WTC11 (cell line): ENCODE measurements at regions not wholly inside any gene's neighbourhood (a gene's known extent, or its start where the extent isn't known, plus 50 kb on each side); places are given as distances from the start of the nearest gene placed in this dataset.

Experiments
- ATAC-seq: fragments of 200-7000 bp; cut with Tn5 transposase; 2 replicates; pipeline ENCODE4 v1.10.0; 2021; ENCODE audit warnings: mild to moderate bottlenecking, moderate library complexity
- CTCF ChIA-PET: fragments of 300-600 bp; sonication (Branson Sonifier 250); formaldehyde crosslinking; loops from one replicate; lab custom pipeline; 2021; ENCODE audit warnings: antibody characterized with exemption; lab: Charles Lee
- POLR2A ChIA-PET: fragments of 350-600 bp; sonication (Branson Sonifier 250); formaldehyde crosslinking; loops from one replicate; lab custom pipeline; 2021; ENCODE audit warnings: antibody characterized with exemption; lab: Charles Lee
- DNase-seq: peaks from one replicate; pipeline ENCODE4 v3.0.0; 2021; ENCODE audit warnings: low spot score
- H3K27ac Mint-ChIP-seq: 2 replicates; pipeline ENCODE4 v1.8.0; 2021; ENCODE audit warnings: mixed read lengths
- H3K27me3 Mint-ChIP-seq: 2 replicates; pipeline ENCODE4 v1.8.0; 2021; ENCODE audit warnings: low read depth, mild to moderate bottlenecking, moderate library complexity, mixed read lengths
- H3K36me3 Mint-ChIP-seq: 2 replicates; pipeline ENCODE4 v1.8.0; 2021; ENCODE audit warnings: mixed read lengths
- H3K4me1 Mint-ChIP-seq: 2 replicates; pipeline ENCODE4 v1.8.0; 2022; ENCODE audit warnings: mixed read lengths
- H3K4me3 Mint-ChIP-seq: 2 replicates; pipeline ENCODE4 v1.8.0; 2021; ENCODE audit warnings: mild to moderate bottlenecking, moderate library complexity, mixed read lengths
- H3K9me3 Mint-ChIP-seq: 2 replicates; pipeline ENCODE4 v1.8.0; 2021; ENCODE audit warnings: mixed read lengths
- EMX1 ChIP-seq: fragments of 250-450 bp; sonication (Bioruptor Pico); IDR thresholded peaks from 2 replicates; pipeline ENCODE4 v1.8.0; 2021; ENCODE audit warnings: mild to moderate bottlenecking
- ETV6 ChIP-seq: sonication (generic); formaldehyde crosslinking; IDR thresholded peaks from 2 replicates; pipeline ENCODE4 v1.8.1; 2022; ENCODE audit warnings: mild to moderate bottlenecking, missing genetic modification reagents
- FOXP1 ChIP-seq: sonication (generic); formaldehyde crosslinking; IDR thresholded peaks from 2 replicates; pipeline ENCODE4 v1.8.0; 2022; ENCODE audit warnings: missing genetic modification reagents, mild to moderate bottlenecking, moderate library complexity, borderline replicate concordance
- NR3C1 ChIP-seq: sonication (generic); formaldehyde crosslinking; conservative IDR thresholded peaks from 2 replicates; pipeline ENCODE4 v1.8.1; 2023; ENCODE audit warnings: low read depth, mild to moderate bottlenecking, missing genetic modification reagents
- RELA ChIP-seq: sonication (generic); formaldehyde crosslinking; IDR thresholded peaks from 2 replicates; pipeline ENCODE4 v1.8.1; 2022; ENCODE audit warnings: missing genetic modification reagents, mild to moderate bottlenecking, borderline replicate concordance
- RORB ChIP-seq: fragments of 250-450 bp; sonication (Bioruptor Pico); IDR thresholded peaks from 2 replicates; pipeline ENCODE4 v1.9.0; 2021; ENCODE audit warnings: mild to moderate bottlenecking
- ZNF121 ChIP-seq: sonication (generic); formaldehyde crosslinking; IDR thresholded peaks from 2 replicates; pipeline ENCODE4 v1.8.0; 2023; ENCODE audit warnings: missing genetic modification reagents
- ZNF138 ChIP-seq: sonication (generic); formaldehyde crosslinking; conservative IDR thresholded peaks from 2 replicates; pipeline ENCODE4 v1.8.1; 2022; ENCODE audit warnings: mild to moderate bottlenecking, moderate library complexity, missing genetic modification reagents
- TF ChIP-seq, protein P1 (sequence below): sonication (generic); formaldehyde crosslinking; IDR thresholded peaks from 2 replicates; pipeline ENCODE4 v1.8.0; 2022; ENCODE audit warnings: mild to moderate bottlenecking, missing genetic modification reagents
- TF ChIP-seq, protein P2 (sequence below): sonication (generic); formaldehyde crosslinking; IDR thresholded peaks from 2 replicates; pipeline ENCODE4 v1.8.1; 2022; ENCODE audit warnings: mild to moderate bottlenecking, missing genetic modification reagents, moderate library complexity, borderline replicate concordance
- TF ChIP-seq, protein P3 (sequence below): fragments of 250-450 bp; sonication (Bioruptor Pico); IDR thresholded peaks from 2 replicates; pipeline ENCODE4 v1.8.0; 2021; ENCODE audit warnings: mild to moderate bottlenecking
- TF ChIP-seq, protein P4 (sequence below): fragments of 250-450 bp; sonication (Bioruptor Pico); IDR thresholded peaks from 2 replicates; pipeline ENCODE4 v1.9.0; 2021; ENCODE audit warnings: mild to moderate bottlenecking
- TF ChIP-seq, protein P5 (sequence below): sonication (generic); formaldehyde crosslinking; IDR thresholded peaks from 2 replicates; pipeline ENCODE4 v1.8.0; 2022; ENCODE audit warnings: mild to moderate bottlenecking, missing genetic modification reagents
- TF ChIP-seq, protein P6 (sequence below): sonication (generic); formaldehyde crosslinking; IDR thresholded peaks from 2 replicates; pipeline ENCODE4 v1.8.0; 2023; ENCODE audit warnings: missing genetic modification reagents, mild to moderate bottlenecking, borderline replicate concordance

DNA sequence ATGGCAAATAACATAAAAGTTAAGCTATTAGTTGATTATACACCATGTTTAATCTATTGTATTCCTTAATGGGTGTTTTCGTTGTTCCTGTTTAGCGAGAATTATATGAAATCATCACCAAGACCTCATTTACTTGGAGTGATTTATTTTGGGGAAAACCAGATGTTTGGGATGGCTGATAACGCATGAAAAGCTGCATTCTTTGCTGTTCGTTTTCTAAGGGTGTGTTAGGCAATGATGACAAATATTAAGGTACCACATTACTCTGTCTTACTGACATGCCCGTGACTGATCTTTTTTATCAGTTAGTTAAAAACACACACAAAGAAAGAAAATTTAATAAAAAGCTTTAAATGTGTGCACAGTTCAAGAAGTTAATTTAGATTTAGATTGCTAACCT, 176.4 kb downstream of the ZFP64 start:
- Mint-ChIP-seq H3K36me3 (no peaks in the 10 kb centered on the region; the same call in 1 of the 2 replicates), H3K27me3 (no peaks in the 10 kb centered on the region), H3K27ac (no peak overlapping the region), H3K9me3 (peaks cover 15% of the 10 kb centered on the region; the same call in 1 of the 2 replicates), H3K4me1 (peaks cover 13% of the 10 kb centered on the region), H3K4me3 (no peak overlapping the region)
- TF ChIP-seq, protein P1, sequence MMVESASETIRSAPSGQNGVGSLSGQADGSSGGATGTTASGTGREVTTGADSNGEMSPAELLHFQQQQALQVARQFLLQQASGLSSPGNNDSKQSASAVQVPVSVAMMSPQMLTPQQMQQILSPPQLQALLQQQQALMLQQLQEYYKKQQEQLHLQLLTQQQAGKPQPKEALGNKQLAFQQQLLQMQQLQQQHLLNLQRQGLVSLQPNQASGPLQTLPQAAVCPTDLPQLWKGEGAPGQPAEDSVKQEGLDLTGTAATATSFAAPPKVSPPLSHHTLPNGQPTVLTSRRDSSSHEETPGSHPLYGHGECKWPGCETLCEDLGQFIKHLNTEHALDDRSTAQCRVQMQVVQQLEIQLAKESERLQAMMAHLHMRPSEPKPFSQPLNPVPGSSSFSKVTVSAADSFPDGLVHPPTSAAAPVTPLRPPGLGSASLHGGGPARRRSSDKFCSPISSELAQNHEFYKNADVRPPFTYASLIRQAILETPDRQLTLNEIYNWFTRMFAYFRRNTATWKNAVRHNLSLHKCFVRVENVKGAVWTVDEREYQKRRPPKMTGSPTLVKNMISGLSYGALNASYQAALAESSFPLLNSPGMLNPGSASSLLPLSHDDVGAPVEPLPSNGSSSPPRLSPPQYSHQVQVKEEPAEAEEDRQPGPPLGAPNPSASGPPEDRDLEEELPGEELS (CRISPR knock-in tag), result no peak
- TF ChIP-seq, protein P2, sequence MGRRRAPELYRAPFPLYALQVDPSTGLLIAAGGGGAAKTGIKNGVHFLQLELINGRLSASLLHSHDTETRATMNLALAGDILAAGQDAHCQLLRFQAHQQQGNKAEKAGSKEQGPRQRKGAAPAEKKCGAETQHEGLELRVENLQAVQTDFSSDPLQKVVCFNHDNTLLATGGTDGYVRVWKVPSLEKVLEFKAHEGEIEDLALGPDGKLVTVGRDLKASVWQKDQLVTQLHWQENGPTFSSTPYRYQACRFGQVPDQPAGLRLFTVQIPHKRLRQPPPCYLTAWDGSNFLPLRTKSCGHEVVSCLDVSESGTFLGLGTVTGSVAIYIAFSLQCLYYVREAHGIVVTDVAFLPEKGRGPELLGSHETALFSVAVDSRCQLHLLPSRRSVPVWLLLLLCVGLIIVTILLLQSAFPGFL (CRISPR knock-in tag), result no peak
- TF ChIP-seq, protein P3, sequence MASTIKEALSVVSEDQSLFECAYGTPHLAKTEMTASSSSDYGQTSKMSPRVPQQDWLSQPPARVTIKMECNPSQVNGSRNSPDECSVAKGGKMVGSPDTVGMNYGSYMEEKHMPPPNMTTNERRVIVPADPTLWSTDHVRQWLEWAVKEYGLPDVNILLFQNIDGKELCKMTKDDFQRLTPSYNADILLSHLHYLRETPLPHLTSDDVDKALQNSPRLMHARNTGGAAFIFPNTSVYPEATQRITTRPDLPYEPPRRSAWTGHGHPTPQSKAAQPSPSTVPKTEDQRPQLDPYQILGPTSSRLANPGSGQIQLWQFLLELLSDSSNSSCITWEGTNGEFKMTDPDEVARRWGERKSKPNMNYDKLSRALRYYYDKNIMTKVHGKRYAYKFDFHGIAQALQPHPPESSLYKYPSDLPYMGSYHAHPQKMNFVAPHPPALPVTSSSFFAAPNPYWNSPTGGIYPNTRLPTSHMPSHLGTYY (CRISPR knock-in tag), result no peak
- TF ChIP-seq, protein P4, sequence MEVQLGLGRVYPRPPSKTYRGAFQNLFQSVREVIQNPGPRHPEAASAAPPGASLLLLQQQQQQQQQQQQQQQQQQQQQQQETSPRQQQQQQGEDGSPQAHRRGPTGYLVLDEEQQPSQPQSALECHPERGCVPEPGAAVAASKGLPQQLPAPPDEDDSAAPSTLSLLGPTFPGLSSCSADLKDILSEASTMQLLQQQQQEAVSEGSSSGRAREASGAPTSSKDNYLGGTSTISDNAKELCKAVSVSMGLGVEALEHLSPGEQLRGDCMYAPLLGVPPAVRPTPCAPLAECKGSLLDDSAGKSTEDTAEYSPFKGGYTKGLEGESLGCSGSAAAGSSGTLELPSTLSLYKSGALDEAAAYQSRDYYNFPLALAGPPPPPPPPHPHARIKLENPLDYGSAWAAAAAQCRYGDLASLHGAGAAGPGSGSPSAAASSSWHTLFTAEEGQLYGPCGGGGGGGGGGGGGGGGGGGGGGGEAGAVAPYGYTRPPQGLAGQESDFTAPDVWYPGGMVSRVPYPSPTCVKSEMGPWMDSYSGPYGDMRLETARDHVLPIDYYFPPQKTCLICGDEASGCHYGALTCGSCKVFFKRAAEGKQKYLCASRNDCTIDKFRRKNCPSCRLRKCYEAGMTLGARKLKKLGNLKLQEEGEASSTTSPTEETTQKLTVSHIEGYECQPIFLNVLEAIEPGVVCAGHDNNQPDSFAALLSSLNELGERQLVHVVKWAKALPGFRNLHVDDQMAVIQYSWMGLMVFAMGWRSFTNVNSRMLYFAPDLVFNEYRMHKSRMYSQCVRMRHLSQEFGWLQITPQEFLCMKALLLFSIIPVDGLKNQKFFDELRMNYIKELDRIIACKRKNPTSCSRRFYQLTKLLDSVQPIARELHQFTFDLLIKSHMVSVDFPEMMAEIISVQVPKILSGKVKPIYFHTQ (CRISPR knock-in tag), result no peak
- TF ChIP-seq FOXP1 (CRISPR knock-in tag), result no peak
- TF ChIP-seq EMX1, result no peak
- no peak for TF ChIP-seq ZNF121 (CRISPR knock-in tag)
- TF ChIP-seq NR3C1 (CRISPR knock-in tag), result no peak
- no peak for TF ChIP-seq RORB (CRISPR knock-in tag)
- no peak for TF ChIP-seq RELA (CRISPR knock-in tag)
- no peak for TF ChIP-seq ZNF138 (CRISPR knock-in tag)
- TF ChIP-seq ETV6 (CRISPR knock-in tag), result no peak
- DNase-seq, result no peak
- POLR2A ChIA-PET, result no interaction called here
- CTCF ChIA-PET, result interaction anchor here (0.6 to 2.9 kb wide), 2 partner anchors 14 to 215 kb away, joined by 4 to 8 read pairs; no protein-coding TSS in a partner anchor
- ATAC-seq, result no peak

DNA sequence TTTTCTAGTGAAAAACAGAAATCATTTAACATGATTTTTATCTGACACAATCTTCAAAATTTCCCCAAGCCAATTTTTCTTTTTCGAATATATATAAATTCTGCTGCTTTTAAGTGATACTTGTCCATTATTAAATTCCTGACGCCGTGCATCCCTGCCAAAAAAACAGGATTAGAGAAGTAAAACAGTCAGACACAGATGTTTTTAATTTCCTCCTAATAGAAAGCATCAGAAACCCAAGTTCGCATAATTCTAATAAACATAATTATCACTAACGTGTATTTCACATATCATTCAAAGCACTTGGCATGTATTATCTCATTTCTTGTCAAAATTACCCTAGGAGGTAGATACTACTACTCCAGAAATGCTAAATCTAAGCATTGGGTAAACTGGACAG, 179.5 kb downstream of the ZFP64 start:
- Mint-ChIP-seq H3K27me3 (no peaks in the 10 kb centered on the region), H3K27ac (no peak overlapping the region), H3K9me3 (peaks cover 15% of the 10 kb centered on the region; the same call in 1 of the 2 replicates), H3K36me3 (no peaks in the 10 kb centered on the region; the same call in 1 of the 2 replicates), H3K4me1 (peaks cover 13% of the 10 kb centered on the region), H3K4me3 (no peak overlapping the region)
- CTCF ChIA-PET, result interaction anchor here (1.7 kb wide), 1 partner anchor 36 kb away, joined by 5 read pairs; no protein-coding TSS in a partner anchor
- DNase-seq, result no peak
- TF ChIP-seq, protein P5, sequence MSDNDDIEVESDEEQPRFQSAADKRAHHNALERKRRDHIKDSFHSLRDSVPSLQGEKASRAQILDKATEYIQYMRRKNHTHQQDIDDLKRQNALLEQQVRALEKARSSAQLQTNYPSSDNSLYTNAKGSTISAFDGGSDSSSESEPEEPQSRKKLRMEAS (CRISPR knock-in tag), result no peak
- TF ChIP-seq, protein P6, sequence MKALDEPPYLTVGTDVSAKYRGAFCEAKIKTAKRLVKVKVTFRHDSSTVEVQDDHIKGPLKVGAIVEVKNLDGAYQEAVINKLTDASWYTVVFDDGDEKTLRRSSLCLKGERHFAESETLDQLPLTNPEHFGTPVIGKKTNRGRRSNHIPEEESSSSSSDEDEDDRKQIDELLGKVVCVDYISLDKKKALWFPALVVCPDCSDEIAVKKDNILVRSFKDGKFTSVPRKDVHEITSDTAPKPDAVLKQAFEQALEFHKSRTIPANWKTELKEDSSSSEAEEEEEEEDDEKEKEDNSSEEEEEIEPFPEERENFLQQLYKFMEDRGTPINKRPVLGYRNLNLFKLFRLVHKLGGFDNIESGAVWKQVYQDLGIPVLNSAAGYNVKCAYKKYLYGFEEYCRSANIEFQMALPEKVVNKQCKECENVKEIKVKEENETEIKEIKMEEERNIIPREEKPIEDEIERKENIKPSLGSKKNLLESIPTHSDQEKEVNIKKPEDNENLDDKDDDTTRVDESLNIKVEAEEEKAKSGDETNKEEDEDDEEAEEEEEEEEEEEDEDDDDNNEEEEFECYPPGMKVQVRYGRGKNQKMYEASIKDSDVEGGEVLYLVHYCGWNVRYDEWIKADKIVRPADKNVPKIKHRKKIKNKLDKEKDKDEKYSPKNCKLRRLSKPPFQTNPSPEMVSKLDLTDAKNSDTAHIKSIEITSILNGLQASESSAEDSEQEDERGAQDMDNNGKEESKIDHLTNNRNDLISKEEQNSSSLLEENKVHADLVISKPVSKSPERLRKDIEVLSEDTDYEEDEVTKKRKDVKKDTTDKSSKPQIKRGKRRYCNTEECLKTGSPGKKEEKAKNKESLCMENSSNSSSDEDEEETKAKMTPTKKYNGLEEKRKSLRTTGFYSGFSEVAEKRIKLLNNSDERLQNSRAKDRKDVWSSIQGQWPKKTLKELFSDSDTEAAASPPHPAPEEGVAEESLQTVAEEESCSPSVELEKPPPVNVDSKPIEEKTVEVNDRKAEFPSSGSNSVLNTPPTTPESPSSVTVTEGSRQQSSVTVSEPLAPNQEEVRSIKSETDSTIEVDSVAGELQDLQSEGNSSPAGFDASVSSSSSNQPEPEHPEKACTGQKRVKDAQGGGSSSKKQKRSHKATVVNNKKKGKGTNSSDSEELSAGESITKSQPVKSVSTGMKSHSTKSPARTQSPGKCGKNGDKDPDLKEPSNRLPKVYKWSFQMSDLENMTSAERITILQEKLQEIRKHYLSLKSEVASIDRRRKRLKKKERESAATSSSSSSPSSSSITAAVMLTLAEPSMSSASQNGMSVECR (CRISPR knock-in tag), result no peak
- ATAC-seq, result no peak
- POLR2A ChIA-PET, result no interaction called here
